ENCODE measurements at regions not wholly inside any gene's neighbourhood (a gene's known extent, or its start where the extent isn't known, plus 50 kb on each side); places are given as distances from the start of the nearest gene placed in this dataset.

GRCh38 chr2:38173683-38174082 is 97.7 kb upstream of the CYP1B1 start:
- TF ChIP-seq CTCF (IDR thresholded peaks at IDR 0.05): no peak
- TF ChIP-seq POLR2A (IDR thresholded peaks at IDR 0.05): no peak
